ENCODE measurements at regions not wholly inside any gene's neighbourhood (a gene's known extent, or its start where the extent isn't known, plus 50 kb on each side); places are given as distances from the start of the nearest gene placed in this dataset.

- DNase-seq (no peak), ATAC-seq (no peak)
- CTCF ChIA-PET, result no interaction called here
- H3K27me3 Mint-ChIP-seq, result no peaks in the 10 kb centered on the region
- no peaks in the 10 kb centered on the region for H3K4me1 Mint-ChIP-seq
- H3K4me3 Mint-ChIP-seq, result no peak overlapping the region
- no peaks in the 10 kb centered on the region for H3K36me3 Mint-ChIP-seq (ENCODE audit: low read depth)
- peaks cover 3% of the 10 kb centered on the region for H3K9me3 Mint-ChIP-seq (ENCODE audit: low read depth)
- intact Hi-C loops (cut with DNase I, micrococcal nuclease), result no loop called here
- no peak overlapping the region for H3K27ac Mint-ChIP-seq
- POLR2A ChIA-PET, result interaction anchor here (0.7 kb wide), 1 partner anchor 543 kb away, joined by 3 read pairs; no protein-coding TSS in a partner anchor
Measured at GRCh38 chr5:3049261-3049660, 297.8 kb upstream of the IRX2 start.

- DNase-seq, result no peak
- peaks cover 2% of the 10 kb centered on the region for H3K27me3 Mint-ChIP-seq
- ChIA-PET CTCF (no interaction called here), POLR2A (no interaction called here)
- intact Hi-C loops (cut with DNase I, micrococcal nuclease), result no loop called here
- H3K4me3 Mint-ChIP-seq, result no peak overlapping the region
- no peak overlapping the region for H3K27ac Mint-ChIP-seq
- ATAC-seq, result no peak
- H3K36me3 Mint-ChIP-seq (ENCODE audit: low read depth), result no peaks in the 10 kb centered on the region
- H3K9me3 Mint-ChIP-seq (ENCODE audit: low read depth), result peaks cover 6% of the 10 kb centered on the region
- no peaks in the 10 kb centered on the region for H3K4me1 Mint-ChIP-seq
Measured at GRCh38 chr5:3047212-3047774, 295.8 kb upstream of the IRX2 start.

- intact Hi-C loops (cut with DNase I, micrococcal nuclease), result no loop called here
- CTCF ChIA-PET, result no interaction called here
Measured at GRCh38 chr5:3043600-3043999, 292.1 kb upstream of the IRX2 start.

GRCh38 chr5:3041001-3041400 is 289.5 kb upstream of the IRX2 start:
- no peak for ATAC-seq
- intact Hi-C loops (cut with DNase I, micrococcal nuclease), result no loop called here
- Mint-ChIP-seq H3K4me1 (no peaks in the 10 kb centered on the region), H3K4me3 (no peak overlapping the region), H3K27me3 (peaks cover 2% of the 10 kb centered on the region), H3K36me3 (ENCODE audit: low read depth) (no peaks in the 10 kb centered on the region), H3K9me3 (ENCODE audit: low read depth) (peaks cover 6% of the 10 kb centered on the region), H3K27ac (no peak overlapping the region)
- POLR2A ChIA-PET, result no interaction called here
- no peak for DNase-seq
- CTCF ChIA-PET, result no interaction called here

More at GRCh38 chr5:3043600-3043999, 292.1 kb upstream of the IRX2 start:
- POLR2A ChIA-PET, result no interaction called here
- Mint-ChIP-seq H3K27me3 (peaks cover 2% of the 10 kb centered on the region), H3K9me3 (ENCODE audit: low read depth) (peaks cover 6% of the 10 kb centered on the region), H3K4me3 (no peak overlapping the region), H3K4me1 (no peaks in the 10 kb centered on the region), H3K27ac (no peak overlapping the region), H3K36me3 (ENCODE audit: low read depth) (no peaks in the 10 kb centered on the region)
- ATAC-seq (no peak), DNase-seq (no peak)

GRCh38 chr5:3036041-3036788 is 284.7 kb upstream of the IRX2 start:
- no peaks in the 10 kb centered on the region for H3K27me3 Mint-ChIP-seq
- H3K27ac Mint-ChIP-seq, result no peak overlapping the region

GRCh38 chr5:3035452-3035851 is 284.0 kb upstream of the IRX2 start:
- no peak overlapping the region for H3K27ac Mint-ChIP-seq
- CTCF ChIA-PET, result no interaction called here
- POLR2A ChIA-PET, result no interaction called here
- DNase-seq, result no peak
- no peaks in the 10 kb centered on the region for H3K27me3 Mint-ChIP-seq
- ATAC-seq, result no peak
- no peaks in the 10 kb centered on the region for H3K9me3 Mint-ChIP-seq (ENCODE audit: low read depth)
- no peaks in the 10 kb centered on the region for H3K4me1 Mint-ChIP-seq
- intact Hi-C loops (cut with DNase I, micrococcal nuclease), result no loop called here
- H3K4me3 Mint-ChIP-seq, result no peak overlapping the region
- no peaks in the 10 kb centered on the region for H3K36me3 Mint-ChIP-seq (ENCODE audit: low read depth)

More at GRCh38 chr5:3036041-3036788, 284.7 kb upstream of the IRX2 start:
- no peak overlapping the region for H3K4me3 Mint-ChIP-seq
- DNase-seq, result no peak
- intact Hi-C loops (cut with DNase I, micrococcal nuclease), result no loop called here
- H3K9me3 Mint-ChIP-seq (ENCODE audit: low read depth), result no peaks in the 10 kb centered on the region
- no peaks in the 10 kb centered on the region for H3K36me3 Mint-ChIP-seq (ENCODE audit: low read depth)
- H3K4me1 Mint-ChIP-seq, result no peaks in the 10 kb centered on the region
- ATAC-seq, result no peak
- ChIA-PET CTCF (no interaction called here), POLR2A (no interaction called here)

GRCh38 chr5:3034881-3035280 is 283.4 kb upstream of the IRX2 start:
- DNase-seq (no peak), ATAC-seq (no peak)
- no peak overlapping the region for H3K4me3 Mint-ChIP-seq
- no peaks in the 10 kb centered on the region for H3K4me1 Mint-ChIP-seq
- POLR2A ChIA-PET, result no interaction called here
- H3K9me3 Mint-ChIP-seq (ENCODE audit: low read depth), result no peaks in the 10 kb centered on the region
- H3K36me3 Mint-ChIP-seq (ENCODE audit: low read depth), result no peaks in the 10 kb centered on the region
- CTCF ChIA-PET, result no interaction called here
- intact Hi-C loops (cut with DNase I, micrococcal nuclease), result no loop called here
- H3K27ac Mint-ChIP-seq, result no peak overlapping the region
- no peaks in the 10 kb centered on the region for H3K27me3 Mint-ChIP-seq

- no peak for DNase-seq
- intact Hi-C loops (cut with DNase I, micrococcal nuclease), result no loop called here
- Mint-ChIP-seq H3K27me3 (no peaks in the 10 kb centered on the region), H3K36me3 (ENCODE audit: low read depth) (no peaks in the 10 kb centered on the region), H3K9me3 (ENCODE audit: low read depth) (no peaks in the 10 kb centered on the region), H3K4me3 (no peak overlapping the region), H3K27ac (no peak overlapping the region), H3K4me1 (no peaks in the 10 kb centered on the region)
- no peak for ATAC-seq
- ChIA-PET POLR2A (no interaction called here), CTCF (no interaction called here)
Measured at GRCh38 chr5:3034449-3034848, 283.0 kb upstream of the IRX2 start.

GRCh38 chr5:3033033-3033755 is 281.7 kb upstream of the IRX2 start:
- Mint-ChIP-seq H3K4me3 (no peak overlapping the region), H3K27ac (no peak overlapping the region), H3K36me3 (ENCODE audit: low read depth) (no peaks in the 10 kb centered on the region), H3K9me3 (ENCODE audit: low read depth) (no peaks in the 10 kb centered on the region), H3K27me3 (no peaks in the 10 kb centered on the region), H3K4me1 (no peaks in the 10 kb centered on the region)
- intact Hi-C loops (cut with DNase I, micrococcal nuclease), result no loop called here
- ChIA-PET CTCF (no interaction called here), POLR2A (no interaction called here)
- DNase-seq (no peak), ATAC-seq (no peak)

- POLR2A ChIA-PET, result no interaction called here
- ATAC-seq, result no peak
- Mint-ChIP-seq H3K27me3 (no peaks in the 10 kb centered on the region), H3K36me3 (ENCODE audit: low read depth) (no peaks in the 10 kb centered on the region), H3K9me3 (ENCODE audit: low read depth) (no peaks in the 10 kb centered on the region), H3K27ac (no peak overlapping the region), H3K4me3 (no peak overlapping the region), H3K4me1 (no peaks in the 10 kb centered on the region)
- intact Hi-C loops (cut with DNase I, micrococcal nuclease), result no loop called here
- CTCF ChIA-PET, result interaction anchor here (0.9 kb wide), 1 partner anchor 415 kb away, joined by 3 read pairs; no protein-coding TSS in a partner anchor
- no peak for DNase-seq
Measured at GRCh38 chr5:3032513-3032912, 281.0 kb upstream of the IRX2 start.

GRCh38 chr5:3031733-3032378 is 280.4 kb upstream of the IRX2 start:
- DNase-seq, result no peak
- ChIA-PET POLR2A (no interaction called here), CTCF (interaction anchor here (0.9 kb wide), 1 partner anchor 416 kb away, joined by 3 read pairs; no protein-coding TSS in a partner anchor)
- no peak for ATAC-seq
- H3K27ac Mint-ChIP-seq, result no peak overlapping the region
- no peaks in the 10 kb centered on the region for H3K36me3 Mint-ChIP-seq (ENCODE audit: low read depth)
- no peaks in the 10 kb centered on the region for H3K9me3 Mint-ChIP-seq (ENCODE audit: low read depth)
- H3K4me3 Mint-ChIP-seq, result no peak overlapping the region
- H3K4me1 Mint-ChIP-seq, result no peaks in the 10 kb centered on the region
- intact Hi-C loops (cut with DNase I, micrococcal nuclease), result no loop called here
- H3K27me3 Mint-ChIP-seq, result no peaks in the 10 kb centered on the region

Measured in activated CD4-positive, alpha-beta T cell treated with anti-CD3 and anti-CD28 coated beads for 36 hours (primary cell).